H9 (cell line): ENCODE measurements at regions not wholly inside any gene's neighbourhood (a gene's known extent, or its start where the extent isn't known, plus 50 kb on each side); places are given as distances from the start of the nearest gene placed in this dataset.

Source experiments
- DNase-seq: peaks from one replicate; pipeline ENCODE4 v3.0.0-alpha.2; 2017
- H2AFZ ChIP-seq: one replicate; pipeline ENCODE4 v1.6.1; 2013; ENCODE audit warnings: mild to moderate bottlenecking, low read length, control low read depth, moderate library complexity
- H2AK5ac ChIP-seq: 2 replicates; pipeline ENCODE4 v1.6.1; 2013; ENCODE audit warnings: low read length, control low read depth, mixed read lengths; ENCODE audit not compliant: insufficient read length
- H2BK120ac ChIP-seq: one replicate; pipeline ENCODE4 v1.6.1; 2013; ENCODE audit warnings: low read depth, mild to moderate bottlenecking, low read length, control low read depth, inconsistent platforms; ENCODE audit not compliant: poor library complexity, severe bottlenecking
- H2BK12ac ChIP-seq: 2 replicates; pipeline ENCODE4 v1.6.1; 2013; ENCODE audit warnings: low read length, control low read depth, mixed read lengths, low read depth; ENCODE audit not compliant: insufficient read length
- H2BK15ac ChIP-seq: 2 replicates; pipeline ENCODE4 v1.6.1; 2013; ENCODE audit warnings: low read depth, low read length, control low read depth
- H2BK20ac ChIP-seq: one replicate; pipeline ENCODE4 v1.6.1; 2013; ENCODE audit warnings: low read depth, mild to moderate bottlenecking, low read length, control low read depth, inconsistent platforms; ENCODE audit not compliant: poor library complexity, severe bottlenecking
- H2BK5ac ChIP-seq: 2 replicates; pipeline ENCODE4 v1.6.1; 2013; ENCODE audit warnings: low read length, control low read depth, mixed read lengths; ENCODE audit not compliant: insufficient read length
- H3K14ac ChIP-seq: 2 replicates; pipeline ENCODE4 v1.6.1; 2013; ENCODE audit warnings: low read length, control low read depth; ENCODE audit not compliant: insufficient read depth
- H3K18ac ChIP-seq: 2 replicates; pipeline ENCODE4 v1.6.1; 2013; ENCODE audit warnings: low read depth, mild to moderate bottlenecking, mixed read lengths, low read length, control low read depth; ENCODE audit not compliant: insufficient read length
- H3K23ac ChIP-seq: 2 replicates; pipeline ENCODE4 v1.6.1; 2013; ENCODE audit warnings: low read length, control low read depth, mixed read lengths, low read depth; ENCODE audit not compliant: insufficient read length
- H3K23me2 ChIP-seq: 2 replicates; pipeline ENCODE4 v1.6.1; 2013; ENCODE audit warnings: low read depth, mild to moderate bottlenecking, mixed read lengths, low read length, control low read depth; ENCODE audit not compliant: insufficient read length, poor library complexity, severe bottlenecking
- H3K27ac ChIP-seq: 2 replicates; pipeline ENCODE4 v1.5.1; 2013; ENCODE audit warnings: low read length, control low read depth, mixed read lengths, low read depth; ENCODE audit not compliant: insufficient read length
- H3K27me3 ChIP-seq: 2 replicates; pipeline ENCODE4 v1.6.1; 2013; ENCODE audit warnings: low read length, control low read depth, inconsistent platforms; ENCODE audit not compliant: insufficient read depth
- H3K4ac ChIP-seq: 2 replicates; pipeline ENCODE4 v1.6.1; 2013; ENCODE audit warnings: low read depth, mild to moderate bottlenecking, control low read depth, inconsistent platforms, low read length, moderate library complexity
- H3K4me1 ChIP-seq: 2 replicates; pipeline ENCODE4 v1.6.1; 2013; ENCODE audit warnings: low read length, control low read depth, inconsistent platforms; ENCODE audit not compliant: insufficient read depth
- H3K4me2 ChIP-seq: 2 replicates; pipeline ENCODE4 v1.6.1; 2013; ENCODE audit warnings: low read length, control low read depth, mixed read lengths; ENCODE audit not compliant: insufficient read length, insufficient read depth
- H3K56ac ChIP-seq: 2 replicates; pipeline ENCODE4 v1.6.1; 2013; ENCODE audit warnings: low read depth, mild to moderate bottlenecking, mixed read lengths, low read length, control low read depth; ENCODE audit not compliant: insufficient read length
- H3K79me1 ChIP-seq: 2 replicates; pipeline ENCODE4 v1.6.1; 2013; ENCODE audit warnings: low read depth, mild to moderate bottlenecking, moderate library complexity, low read length, control low read depth, inconsistent platforms; ENCODE audit not compliant: insufficient read depth, poor library complexity, severe bottlenecking
- H3K79me2 ChIP-seq: 2 replicates; pipeline ENCODE4 v1.6.1; 2013; ENCODE audit warnings: low read length, control low read depth, inconsistent platforms; ENCODE audit not compliant: insufficient read depth
- H3K9ac ChIP-seq: 2 replicates; pipeline ENCODE4 v1.6.1; 2013; ENCODE audit warnings: low read length, control low read depth, mixed read lengths; ENCODE audit not compliant: insufficient read length; ENCODE audit errors: extremely low read depth
- H3K9me3 ChIP-seq: one replicate; pipeline ENCODE4 v1.6.1; 2013; ENCODE audit warnings: low read depth, low read length, inconsistent platforms; ENCODE audit not compliant: control insufficient read depth
- H3T11ph ChIP-seq: one replicate; pipeline ENCODE4 v1.6.1; 2013; ENCODE audit warnings: mild to moderate bottlenecking, low read length, control low read depth, inconsistent platforms
- H4K20me1 ChIP-seq: one replicate; pipeline ENCODE4 v1.6.1; 2013; ENCODE audit not compliant: control insufficient read depth, insufficient read length, insufficient read depth
- H4K5ac ChIP-seq: 2 replicates; pipeline ENCODE4 v1.6.1; 2013; ENCODE audit warnings: low read depth, mild to moderate bottlenecking, mixed read lengths, low read length, control low read depth; ENCODE audit not compliant: insufficient read length
- H4K8ac ChIP-seq: replicated peaks from 2 replicates; pipeline ENCODE4 v1.6.1; 2013; ENCODE audit warnings: low read length, control low read depth, mixed read lengths, low read depth; ENCODE audit not compliant: insufficient read length
- H4K91ac ChIP-seq: 2 replicates; pipeline ENCODE4 v1.6.1; 2013; ENCODE audit warnings: low read depth, mild to moderate bottlenecking, moderate library complexity, mixed read lengths, low read length, control low read depth; ENCODE audit not compliant: insufficient read length
- H3K27ac Mint-ChIP-seq, 3 experiments: 2 replicates in 2 of 3; 3 replicates in 1 of 3; pipeline ENCODE4 v1.8.0; 2020 to 2021; ENCODE audit warnings: mixed read lengths in 3 of 3, mild to moderate bottlenecking in 1 of 3, moderate library complexity in 1 of 3
- H3K27me3 Mint-ChIP-seq: 2 replicates; pipeline ENCODE4 v1.8.0; 2021; ENCODE audit warnings: low read depth, mild to moderate bottlenecking, moderate library complexity, mixed read lengths
- H3K36me3 Mint-ChIP-seq, 3 experiments: 2 replicates in 2 of 3; 3 replicates in 1 of 3; pipeline ENCODE4 v1.8.0; 2020 to 2021; ENCODE audit warnings: low read depth in 3 of 3, mixed read lengths in 3 of 3; ENCODE audit not compliant: insufficient read depth in 1 of 3
- H3K4me1 Mint-ChIP-seq, 2 experiments: 2 replicates each; pipeline ENCODE4 v1.8.0; 2020; ENCODE audit warnings: mixed read lengths in 2 of 2
- H3K4me3 Mint-ChIP-seq, 2 experiments: 2 replicates in 1 of 2; 3 replicates in 1 of 2; pipeline ENCODE4 v1.8.0; 2020 to 2021; ENCODE audit warnings: mild to moderate bottlenecking in 2 of 2, mixed read lengths in 2 of 2, moderate library complexity in 1 of 2
- H3K9me3 Mint-ChIP-seq, 2 experiments: 2 replicates in 1 of 2; 3 replicates in 1 of 2; pipeline ENCODE4 v1.8.0; 2020; ENCODE audit warnings: mild to moderate bottlenecking in 2 of 2, mixed read lengths in 2 of 2, moderate library complexity in 1 of 2
- WGBS: extraction: QIAGEN DNeasy Blood & Tissue Kit; methylation state at CpG from one replicate; pipeline ENCODE4 v1.1.7; 2013; ENCODE audit warnings: missing lambda C conversion rate, low lambda C conversion rate, mixed read lengths; ENCODE audit not compliant: insufficient read length; ENCODE audit errors: extremely low coverage; 5-methylcytosine and 5-hydroxymethylcytosine counted together
- TF ChIP-seq, protein P1 (sequence below): fragments of 200-600 bp; sonication (generic); conservative IDR thresholded peaks from 3 replicates; pipeline ENCODE4 v1.8.0; 2021; ENCODE audit warnings: antibody characterized with exemption, mild to moderate bottlenecking

DNA sequence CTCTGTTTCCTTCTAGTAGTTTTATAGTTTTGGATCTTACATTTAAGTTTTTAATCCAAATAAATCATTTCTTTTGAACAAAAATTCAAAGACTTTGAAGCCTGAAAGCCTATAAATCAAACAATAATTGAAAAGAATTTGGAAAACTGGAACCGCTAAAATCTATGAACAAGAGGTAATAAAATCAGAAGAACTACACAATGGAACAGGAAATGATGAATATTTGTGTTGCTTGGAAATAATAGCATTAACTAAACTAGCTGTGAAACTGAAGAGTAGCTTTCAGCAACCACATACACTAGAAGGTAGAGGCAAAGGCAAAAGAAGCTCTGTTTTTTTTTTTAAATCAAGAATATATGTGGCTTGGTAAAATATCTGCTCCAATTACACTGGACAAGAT lies 147.9 kb upstream of the ABI3BP start:
- H3K4me1 Mint-ChIP-seq = peaks cover 12 to 14% of the 10 kb centered on the region in 2 experiments
- H2AFZ ChIP-seq = no peak overlapping the region

More for the DNA sequence above, 147.9 kb upstream of the ABI3BP start:
- Histone ChIP-seq H4K8ac (no peak overlapping the region), H2BK120ac (no peak overlapping the region), H3K4me2 (no peak overlapping the region), H4K5ac (no peak overlapping the region), H3K23me2 (no peaks in the 10 kb centered on the region), H4K20me1 (no peaks in the 10 kb centered on the region), H3K56ac (no peak overlapping the region), H3K9me3 (no peaks in the 10 kb centered on the region), H3K18ac (no peak overlapping the region), H2BK12ac (no peak overlapping the region), H3K4me1 (peaks cover 3% of the 10 kb centered on the region; the same call in 1 of the 2 replicates), H2AK5ac (no peak overlapping the region), H3K79me1 (no peaks in the 10 kb centered on the region), H2BK20ac (no peak overlapping the region), H3K9ac (no peak overlapping the region), H4K91ac (no peak overlapping the region), H3K4ac (no peak overlapping the region), H3K23ac (no peak overlapping the region), H3T11ph (no peak overlapping the region), H2BK15ac (no peak overlapping the region), H3K27me3 (no peaks in the 10 kb centered on the region), H3K14ac (no peak overlapping the region), H3K79me2 (no peaks in the 10 kb centered on the region), H2BK5ac (no peak overlapping the region), H3K27ac (no peak overlapping the region)
- Mint-ChIP-seq H3K27ac (no peak overlapping the region), H3K36me3 (no peaks in the 10 kb centered on the region), H3K27me3 (no peaks in the 10 kb centered on the region), H3K4me3 (no peak overlapping the region), H3K9me3 (no peaks in the 10 kb centered on the region)
- no CpG with 5 or more reads among the region's 1 CpG for WGBS
- DNase-seq = no peak
- TF ChIP-seq, protein P1, sequence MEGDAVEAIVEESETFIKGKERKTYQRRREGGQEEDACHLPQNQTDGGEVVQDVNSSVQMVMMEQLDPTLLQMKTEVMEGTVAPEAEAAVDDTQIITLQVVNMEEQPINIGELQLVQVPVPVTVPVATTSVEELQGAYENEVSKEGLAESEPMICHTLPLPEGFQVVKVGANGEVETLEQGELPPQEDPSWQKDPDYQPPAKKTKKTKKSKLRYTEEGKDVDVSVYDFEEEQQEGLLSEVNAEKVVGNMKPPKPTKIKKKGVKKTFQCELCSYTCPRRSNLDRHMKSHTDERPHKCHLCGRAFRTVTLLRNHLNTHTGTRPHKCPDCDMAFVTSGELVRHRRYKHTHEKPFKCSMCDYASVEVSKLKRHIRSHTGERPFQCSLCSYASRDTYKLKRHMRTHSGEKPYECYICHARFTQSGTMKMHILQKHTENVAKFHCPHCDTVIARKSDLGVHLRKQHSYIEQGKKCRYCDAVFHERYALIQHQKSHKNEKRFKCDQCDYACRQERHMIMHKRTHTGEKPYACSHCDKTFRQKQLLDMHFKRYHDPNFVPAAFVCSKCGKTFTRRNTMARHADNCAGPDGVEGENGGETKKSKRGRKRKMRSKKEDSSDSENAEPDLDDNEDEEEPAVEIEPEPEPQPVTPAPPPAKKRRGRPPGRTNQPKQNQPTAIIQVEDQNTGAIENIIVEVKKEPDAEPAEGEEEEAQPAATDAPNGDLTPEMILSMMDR = no peak
